GM06990 (cell line): ENCODE measurements at regions not wholly inside any gene's neighbourhood (a gene's known extent, or its start where the extent isn't known, plus 50 kb on each side); places are given as distances from the start of the nearest gene placed in this dataset.
"Not testable (repeated sequence)": the region's sequence is repeated elsewhere in the genome, so short reads cannot be mapped to it uniquely, and the experiment has no call there.

Experiments
- DNase-seq: peaks from one replicate; pipeline ENCODE4 v3.0.0-alpha.2; 2011; ENCODE audit not compliant: insufficient read length; ENCODE audit errors: extremely low read depth
- H3K27me3 ChIP-seq: replicated peaks from 2 replicates; pipeline ENCODE4 v1.6.0; 2011; ENCODE audit warnings: low read length; ENCODE audit not compliant: control insufficient read depth, insufficient read depth
- H3K36me3 ChIP-seq: 2 replicates; pipeline ENCODE4 v1.5.1; 2011; ENCODE audit warnings: low read length; ENCODE audit not compliant: control insufficient read depth, insufficient read depth
- H3K4me3 ChIP-seq: replicated peaks from 2 replicates; pipeline ENCODE4 v1.5.1; 2011; ENCODE audit warnings: low read depth, mild to moderate bottlenecking, control low read depth, low read length
- CTCF ChIP-seq: IDR thresholded peaks from 2 replicates; pipeline ENCODE4 v1.5.1; 2011; ENCODE audit warnings: low read length, control low read depth, mild to moderate bottlenecking, inconsistent platforms; ENCODE audit not compliant: insufficient read depth, poor library complexity, severe bottlenecking

GRCh38 chr5:122690266-122690665 lies 84.6 kb upstream of the SNX2 start:
- Histone ChIP-seq H3K36me3 (no peaks in the 10 kb centered on the region), H3K4me3 (no peak overlapping the region), H3K27me3 (no peaks in the 10 kb centered on the region)
- TF ChIP-seq CTCF: no peak
- DNase-seq: no peak

DNA sequence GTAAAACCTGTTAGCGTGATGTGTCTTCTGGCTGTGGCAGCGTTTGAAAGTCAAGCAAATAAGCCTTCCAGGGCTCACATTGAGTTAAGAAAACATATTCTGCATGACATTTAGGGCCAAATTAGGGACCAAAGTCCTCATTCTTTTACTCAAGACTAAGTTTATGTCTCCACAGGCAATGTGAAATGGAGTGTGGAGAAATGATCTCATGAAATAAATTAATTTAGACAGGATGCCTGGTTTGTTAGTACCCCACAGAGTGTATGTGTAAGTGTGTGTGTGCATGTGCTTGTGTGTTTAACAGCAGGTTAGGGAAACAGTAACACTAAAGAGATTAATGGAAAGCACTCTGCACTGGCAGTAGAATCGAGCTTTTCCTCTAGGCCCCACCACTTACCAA lies 82.9 kb upstream of the SNX2 start:
- Histone ChIP-seq H3K36me3 (no peaks in the 10 kb centered on the region), H3K27me3 (no peaks in the 10 kb centered on the region), H3K4me3 (no peak overlapping the region)
- TF ChIP-seq CTCF: no peak
- DNase-seq: no peak

DNA sequence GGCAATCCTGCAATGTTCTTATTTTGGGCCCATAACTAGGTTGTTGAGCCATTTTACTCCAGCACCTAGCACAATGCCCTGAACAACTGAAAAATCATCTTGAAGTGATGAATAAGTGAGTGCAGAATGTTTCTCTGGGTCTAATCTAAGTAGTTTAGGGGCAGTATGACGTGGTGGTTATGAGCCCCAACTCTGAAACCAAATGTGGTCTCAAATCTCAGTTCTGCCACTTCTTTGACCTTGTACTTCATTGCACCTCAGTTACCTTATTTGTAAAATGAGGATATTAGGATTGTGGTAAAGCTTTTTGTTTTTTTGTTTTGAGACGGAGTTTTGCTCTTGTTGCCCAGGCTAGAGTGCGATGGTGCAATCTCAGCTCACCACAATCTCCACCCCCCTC lies 80.9 kb upstream of the SNX2 start:
- no peak for TF ChIP-seq CTCF
- H3K36me3 ChIP-seq: no peaks in the 10 kb centered on the region
- H3K27me3 ChIP-seq: no peaks in the 10 kb centered on the region
- no peak overlapping the region for H3K4me3 ChIP-seq
- DNase-seq: no peak

DNA sequence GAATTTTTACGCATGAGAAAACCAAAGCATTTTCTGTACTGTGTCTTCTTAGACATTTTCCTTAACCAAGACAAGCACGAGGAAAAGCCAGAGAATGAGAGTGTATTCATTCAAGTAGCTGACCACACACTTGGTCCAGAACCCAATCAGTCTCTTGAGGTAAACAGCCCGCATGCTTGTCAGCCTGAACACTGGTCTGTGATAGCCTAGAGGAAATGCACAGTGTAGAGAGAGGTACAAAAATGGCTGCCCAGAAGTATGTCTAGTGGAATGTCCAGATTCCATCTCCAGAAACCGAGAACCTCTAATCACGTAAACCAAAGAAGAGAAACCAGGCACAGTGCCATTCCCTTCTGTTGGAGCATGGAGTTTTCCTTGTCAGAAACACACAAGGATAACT lies 80.0 kb upstream of the SNX2 start:
- Histone ChIP-seq H3K27me3 (no peaks in the 10 kb centered on the region), H3K4me3 (no peak overlapping the region), H3K36me3 (no peaks in the 10 kb centered on the region)
- no peak for DNase-seq
- TF ChIP-seq CTCF: no peak

DNA sequence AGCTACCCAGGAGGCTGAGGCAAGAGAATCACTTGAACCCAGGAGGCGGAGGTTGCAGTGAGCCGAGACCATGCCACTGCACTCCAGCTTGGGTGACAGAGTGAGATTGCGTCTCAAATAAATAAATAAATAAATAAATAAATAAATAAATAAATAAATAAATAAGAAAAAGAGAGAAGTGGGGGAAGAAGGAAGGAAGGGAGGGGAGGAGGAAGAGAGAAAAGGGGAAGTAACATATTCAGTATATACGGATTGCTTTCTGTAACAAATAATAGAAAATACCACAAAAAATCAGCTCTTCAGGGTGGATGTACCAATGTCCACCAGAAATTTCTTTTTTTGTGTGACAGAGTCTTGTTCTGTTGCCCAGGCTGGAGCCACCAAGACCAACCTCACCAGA lies 78.1 kb upstream of the SNX2 start:
- not testable (repeated sequence) for H3K27me3 ChIP-seq, H3K4me3 ChIP-seq, DNase-seq, H3K36me3 ChIP-seq

DNA sequence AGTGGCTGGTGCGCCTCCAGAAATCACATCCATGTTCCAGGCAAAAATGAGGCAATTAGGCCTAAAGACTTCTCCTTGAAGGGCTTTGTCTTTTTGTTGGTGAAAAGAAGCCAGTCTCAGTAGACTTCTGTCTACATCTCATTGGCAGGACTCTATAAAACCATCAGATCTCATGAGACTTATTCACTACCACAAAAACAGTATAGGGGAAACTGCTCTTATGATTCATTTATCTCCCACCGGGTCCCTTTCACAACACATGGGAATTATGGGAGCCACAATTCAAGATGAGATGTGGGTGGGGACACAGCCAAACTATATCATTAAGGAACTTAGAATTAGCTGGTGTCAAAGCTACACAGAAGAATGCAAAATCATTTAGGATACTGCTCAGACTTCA lies 77.7 kb upstream of the SNX2 start:
- no peak overlapping the region for H3K4me3 ChIP-seq
- no peaks in the 10 kb centered on the region for H3K27me3 ChIP-seq
- H3K36me3 ChIP-seq: no peaks in the 10 kb centered on the region
- DNase-seq: no peak
- TF ChIP-seq CTCF: no peak
